Stimulated activated naive CD8-positive, alpha-beta T cell treated with anti-CD3 and anti-CD28 coated beads, Interleukin-15, Interleukin-2, amounts not matched to agents 100 U/mL and 50 U/mL, for 24 hours (primary cell): ENCODE measurements at regions not wholly inside any gene's neighbourhood (a gene's known extent, or its start where the extent isn't known, plus 50 kb on each side); places are given as distances from the start of the nearest gene placed in this dataset.

Experiments
- ATAC-seq: fragments of 150-1000 bp; cut with Tn5 transposase; one replicate; pipeline ENCODE4 v1.10.0; 2021
- DNase-seq: peaks from one replicate; pipeline ENCODE4 v3.0.0; 2021

GRCh38 chr1:212526111-212526491 is 82.5 kb upstream of the ATF3 start:
- DNase-seq: no peak
- ATAC-seq: no peak

GRCh38 chr1:212528501-212528900 is 80.1 kb upstream of the ATF3 start:
- no peak for ATAC-seq
- no peak for DNase-seq

- DNase-seq: no peak
- no peak for ATAC-seq
Measured at GRCh38 chr1:212529211-212529741, 79.3 kb upstream of the ATF3 start.

GRCh38 chr1:212531267-212531666 is 77.3 kb upstream of the ATF3 start:
- ATAC-seq: no peak
- DNase-seq: no peak

- DNase-seq (no peak), ATAC-seq (no peak)
Measured at GRCh38 chr1:212531796-212532195, 76.8 kb upstream of the ATF3 start.

GRCh38 chr1:212532469-212533147 is 76.0 kb upstream of the ATF3 start:
- no peak for DNase-seq
- no peak for ATAC-seq

- ATAC-seq (no peak), DNase-seq (no peak)
Measured at GRCh38 chr1:212533148-212533517, 75.4 kb upstream of the ATF3 start.

GRCh38 chr1:212536586-212536985 is 72.0 kb upstream of the ATF3 start:
- DNase-seq: no peak
- no peak for ATAC-seq

- no peak for DNase-seq
Measured at GRCh38 chr1:212537610-212538009, 71.0 kb upstream of the ATF3 start.

GRCh38 chr1:212539737-212540430 is 68.7 kb upstream of the ATF3 start:
- DNase-seq (no peak), ATAC-seq (no peak)

More at GRCh38 chr1:212537610-212538009, 71.0 kb upstream of the ATF3 start:
- ATAC-seq: no peak

GRCh38 chr1:212542761-212543187 is 65.8 kb upstream of the ATF3 start:
- DNase-seq (no peak), ATAC-seq (no peak)

GRCh38 chr1:212544110-212544509 is 64.5 kb upstream of the ATF3 start:
- ATAC-seq: no peak
- no peak for DNase-seq

- no peak for ATAC-seq
- no peak for DNase-seq
Measured at GRCh38 chr1:212545941-212546635, 62.5 kb upstream of the ATF3 start.

GRCh38 chr1:212549503-212550017 is 59.0 kb upstream of the ATF3 start:
- DNase-seq (no peak), ATAC-seq (no peak)

- DNase-seq (no peak), ATAC-seq (no peak)
Measured at GRCh38 chr1:212551929-212552328, 56.6 kb upstream of the ATF3 start.

- no peak for DNase-seq
Measured at GRCh38 chr1:212553676-212554075, 54.9 kb upstream of the ATF3 start.

GRCh38 chr1:212554401-212554800 is 54.2 kb upstream of the ATF3 start:
- ATAC-seq (no peak), DNase-seq (no peak)

More at GRCh38 chr1:212553676-212554075, 54.9 kb upstream of the ATF3 start:
- ATAC-seq: no peak

GRCh38 chr1:212555426-212555825 is 53.1 kb upstream of the ATF3 start:
- ATAC-seq (no peak), DNase-seq (no peak)

GRCh38 chr1:212556822-212557549 is 51.6 kb upstream of the ATF3 start:
- no peak for ATAC-seq

GRCh38 chr1:212557739-212558692 is 50.5 kb upstream of the ATF3 start:
- peak; percentile 22 for ATAC-seq
- no peak for DNase-seq

More at GRCh38 chr1:212556822-212557549, 51.6 kb upstream of the ATF3 start:
- DNase-seq: no peak
